HepG2 (cell line): ENCODE measurements at regions not wholly inside any gene's neighbourhood (a gene's known extent, or its start where the extent isn't known, plus 50 kb on each side); places are given as distances from the start of the nearest gene placed in this dataset.

Experiments
- ATAC-seq: fragments of 200-7000 bp; cut with Tn5 transposase; 3 replicates; pipeline ENCODE4 v1.9.1; 2020; ENCODE audit warnings: mild to moderate bottlenecking, moderate library complexity
- BruUV-seq: library from RNA; stranded (reverse); fragments of 400-500 nt; replicated peaks from 2 replicates; lab custom pipeline; 2021; lab: Mats Ljungman, UMichigan
- CTCF ChIA-PET: fragments of 300-600 bp; formaldehyde crosslinking; extraction: SDS; loops from one replicate; lab custom pipeline; 2021; ENCODE audit warnings: low total read pairs, inconsistent platforms, low intra/inter-chr PET ratio; lab: Yijun Ruan, JAX
- POLR2A ChIA-PET: fragments of 350-600 bp; sonication (Branson Sonifier 250); formaldehyde crosslinking; loops from one replicate; lab custom pipeline; 2020; ENCODE audit warnings: antibody characterized with exemption, inconsistent platforms; lab: Yijun Ruan, JAX
- DNase-seq: peaks from one replicate; pipeline ENCODE4 v3.0.0-alpha.2; 2015; ENCODE audit warnings: low spot score
- FAIRE-seq: peaks from 3 replicates; lab custom pipeline; 2011; peaks lifted over from hg19 to GRCh38; lab: Jason Lieb, UNC
- H2AFZ ChIP-seq: one replicate; pipeline ENCODE4 v1.6.1; 2011; ENCODE audit warnings: low read length, inconsistent platforms
- H3K27ac ChIP-seq: fragments of 300-600 bp; 3 replicates; pipeline ENCODE4 v1.8.0; 2011; ENCODE audit warnings: mixed run types, mild to moderate bottlenecking, mixed read lengths, low read length, inconsistent platforms; ENCODE audit not compliant: insufficient read depth; ENCODE audit errors: extremely low read length
- H3K27me3 ChIP-seq, 2 experiments: fragments of 200-600 bp in 1 of 2; 2 replicates in 1 of 2; 3 replicates in 1 of 2; pipeline versions ENCODE4 v1.6.0 to v1.8.0; 2011; ENCODE audit warnings: low read length in 2 of 2, mild to moderate bottlenecking in 2 of 2, moderate library complexity in 2 of 2, inconsistent platforms in 1 of 2; ENCODE audit not compliant: insufficient read depth in 2 of 2, control insufficient read depth in 1 of 2
- H3K36me3 ChIP-seq, 2 experiments: fragments of 200-600 bp in 1 of 2; replicated peaks in 1 of 2; 2 replicates in 1 of 2; 3 replicates in 1 of 2; pipeline versions ENCODE4 v1.5.1 to v1.8.0; 2011; ENCODE audit warnings: low read length in 2 of 2, inconsistent platforms in 1 of 2; ENCODE audit not compliant: insufficient read depth in 2 of 2, control insufficient read depth in 1 of 2
- H3K4me1 ChIP-seq: 2 replicates; pipeline ENCODE4 v1.5.1; 2012; ENCODE audit warnings: low read length, inconsistent platforms; ENCODE audit not compliant: insufficient read depth
- H3K4me2 ChIP-seq: 2 replicates; pipeline ENCODE4 v1.6.0; 2011; ENCODE audit warnings: low read depth, low read length, inconsistent platforms
- H3K4me3 ChIP-seq, 3 experiments: fragments of 200-600 bp in 1 of 3; sonication (generic), shearing (Covaris generic) in 1 of 3; replicated peaks in 1 of 3; 2 replicates each; pipeline ENCODE4 v1.5.1; 2011 to 2016; ENCODE audit warnings: low read length in 3 of 3, inconsistent platforms in 2 of 3, low read depth in 2 of 3, mild to moderate bottlenecking in 2 of 3, control low read depth in 1 of 3, mixed read lengths in 1 of 3; ENCODE audit not compliant: insufficient read depth in 1 of 3
- H3K79me2 ChIP-seq: one replicate; pipeline ENCODE4 v1.6.1; 2011; ENCODE audit warnings: low read length, inconsistent platforms; ENCODE audit not compliant: insufficient read depth
- H3K9ac ChIP-seq: 2 replicates; pipeline ENCODE4 v1.6.0; 2011; ENCODE audit warnings: mild to moderate bottlenecking, low read depth, low read length, inconsistent platforms; ENCODE audit not compliant: insufficient read depth
- H3K9me3 ChIP-seq: 2 replicates; pipeline ENCODE4 v1.5.1; 2012; ENCODE audit warnings: mild to moderate bottlenecking, low read length
- H4K20me1 ChIP-seq: 2 replicates; pipeline ENCODE4 v1.6.0; 2011; ENCODE audit warnings: inconsistent platforms, mild to moderate bottlenecking, low read length, moderate library complexity; ENCODE audit not compliant: insufficient read depth
- HDAC1 ChIP-seq: sonication (generic); formaldehyde crosslinking; IDR thresholded peaks from 2 replicates; pipeline ENCODE4 v1.5.1; 2020; ENCODE audit warnings: mild to moderate bottlenecking, missing genetic modification reagents
- ISL2 ChIP-seq: sonication (generic); formaldehyde crosslinking; IDR thresholded peaks from 2 replicates; pipeline ENCODE4 v1.5.0; 2020; ENCODE audit warnings: missing genetic modification reagents
- MZF1 ChIP-seq: sonication (generic); formaldehyde crosslinking; IDR thresholded peaks from 2 replicates; pipeline ENCODE4 v1.8.1; 2023; ENCODE audit warnings: mild to moderate bottlenecking, missing genetic modification reagents, borderline replicate concordance
- SMC3 ChIP-seq: IDR thresholded peaks from 2 replicates; pipeline ENCODE4 v1.6.1; 2011; ENCODE audit warnings: low read length, improper control_type of control experiment
- ZNF781 ChIP-seq: sonication (generic); formaldehyde crosslinking; IDR thresholded peaks from 2 replicates; pipeline ENCODE4 v1.5.1; 2020; ENCODE audit warnings: borderline replicate concordance, mild to moderate bottlenecking, missing genetic modification reagents; ENCODE audit errors: not compliant biosample characterization
- WGBS: methylation state at CpG from one replicate; pipeline ENCODE4 v1.1.6; 2017; ENCODE audit warnings: low lambda C conversion rate; 5-methylcytosine and 5-hydroxymethylcytosine counted together
- in situ Hi-C: cut with HindIII; loops from 2 replicates; pipeline ENCODE4 v1.10.0; 2017; ENCODE audit warnings: low pct_unique_long_range_greater_than_20kb; ENCODE audit not compliant: extremely low pct_ligation_motif_present
- intact Hi-C: fragments of 100-400 bp; cut with micrococcal nuclease; formaldehyde crosslinking; loops from one replicate; pipeline ENCODE4 v1.10.0; 2022; ENCODE audit not compliant: unreplicated experiment
- TF ChIP-seq, protein P1 (sequence below), 2 experiments: IDR thresholded peaks; 2 replicates each; pipeline ENCODE4 v1.6.1; 2011 to 2012; ENCODE audit warnings: low read length in 2 of 2, borderline replicate concordance in 1 of 2, low read depth in 1 of 2, mild to moderate bottlenecking in 1 of 2, moderate library complexity in 1 of 2
- TF ChIP-seq, protein P2 (sequence below): IDR thresholded peaks from 2 replicates; pipeline ENCODE4 v1.6.1; 2016; ENCODE audit warnings: missing compliant biosample characterization, missing genetic modification reagents, borderline replicate concordance

- peaks cover 33% of the 10 kb centered on the region for H3K4me1 ChIP-seq
- H3K36me3 ChIP-seq: no peaks in the 10 kb centered on the region
- H3K9me3 ChIP-seq: no peaks in the 10 kb centered on the region
- no peak overlapping the region for H2AFZ ChIP-seq
- intact Hi-C loops: no loop called here
- no TSS peak for BruUV-seq
- H3K9ac ChIP-seq: no peak overlapping the region
- H3K27ac ChIP-seq: no peak overlapping the region
- peaks cover 15 to 70% of the 10 kb centered on the region in 2 experiments for H3K27me3 ChIP-seq
- no peak for TF ChIP-seq MZF1 (CRISPR knock-in tag)
- TF ChIP-seq HDAC1 (CRISPR knock-in tag): no peak
- TF ChIP-seq SMC3: no peak
- TF ChIP-seq, protein P1, sequence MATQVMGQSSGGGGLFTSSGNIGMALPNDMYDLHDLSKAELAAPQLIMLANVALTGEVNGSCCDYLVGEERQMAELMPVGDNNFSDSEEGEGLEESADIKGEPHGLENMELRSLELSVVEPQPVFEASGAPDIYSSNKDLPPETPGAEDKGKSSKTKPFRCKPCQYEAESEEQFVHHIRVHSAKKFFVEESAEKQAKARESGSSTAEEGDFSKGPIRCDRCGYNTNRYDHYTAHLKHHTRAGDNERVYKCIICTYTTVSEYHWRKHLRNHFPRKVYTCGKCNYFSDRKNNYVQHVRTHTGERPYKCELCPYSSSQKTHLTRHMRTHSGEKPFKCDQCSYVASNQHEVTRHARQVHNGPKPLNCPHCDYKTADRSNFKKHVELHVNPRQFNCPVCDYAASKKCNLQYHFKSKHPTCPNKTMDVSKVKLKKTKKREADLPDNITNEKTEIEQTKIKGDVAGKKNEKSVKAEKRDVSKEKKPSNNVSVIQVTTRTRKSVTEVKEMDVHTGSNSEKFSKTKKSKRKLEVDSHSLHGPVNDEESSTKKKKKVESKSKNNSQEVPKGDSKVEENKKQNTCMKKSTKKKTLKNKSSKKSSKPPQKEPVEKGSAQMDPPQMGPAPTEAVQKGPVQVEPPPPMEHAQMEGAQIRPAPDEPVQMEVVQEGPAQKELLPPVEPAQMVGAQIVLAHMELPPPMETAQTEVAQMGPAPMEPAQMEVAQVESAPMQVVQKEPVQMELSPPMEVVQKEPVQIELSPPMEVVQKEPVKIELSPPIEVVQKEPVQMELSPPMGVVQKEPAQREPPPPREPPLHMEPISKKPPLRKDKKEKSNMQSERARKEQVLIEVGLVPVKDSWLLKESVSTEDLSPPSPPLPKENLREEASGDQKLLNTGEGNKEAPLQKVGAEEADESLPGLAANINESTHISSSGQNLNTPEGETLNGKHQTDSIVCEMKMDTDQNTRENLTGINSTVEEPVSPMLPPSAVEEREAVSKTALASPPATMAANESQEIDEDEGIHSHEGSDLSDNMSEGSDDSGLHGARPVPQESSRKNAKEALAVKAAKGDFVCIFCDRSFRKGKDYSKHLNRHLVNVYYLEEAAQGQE (IDR thresholded peaks at IDR 0.05; ENCODE audit: borderline replicate concordance in 1 of 2, low read depth in 1 of 2, low read length in 2 of 2): no peak
- no peak for TF ChIP-seq ZNF781
- TF ChIP-seq ISL2 (CRISPR knock-in tag): no peak
- TF ChIP-seq, protein P2, sequence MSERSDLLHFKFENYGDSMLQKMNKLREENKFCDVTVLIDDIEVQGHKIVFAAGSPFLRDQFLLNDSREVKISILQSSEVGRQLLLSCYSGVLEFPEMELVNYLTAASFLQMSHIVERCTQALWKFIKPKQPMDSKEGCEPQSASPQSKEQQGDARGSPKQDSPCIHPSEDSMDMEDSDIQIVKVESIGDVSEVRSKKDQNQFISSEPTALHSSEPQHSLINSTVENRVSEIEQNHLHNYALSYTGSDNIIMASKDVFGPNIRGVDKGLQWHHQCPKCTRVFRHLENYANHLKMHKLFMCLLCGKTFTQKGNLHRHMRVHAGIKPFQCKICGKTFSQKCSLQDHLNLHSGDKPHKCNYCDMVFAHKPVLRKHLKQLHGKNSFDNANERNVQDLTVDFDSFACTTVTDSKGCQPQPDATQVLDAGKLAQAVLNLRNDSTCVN (CRISPR knock-in tag): no peak
- ChIA-PET POLR2A (no interaction called here), CTCF (no interaction called here)
- H3K4me3 ChIP-seq: no peak overlapping the region
- H4K20me1 ChIP-seq: no peaks in the 10 kb centered on the region
- FAIRE-seq: no peak
- in situ Hi-C loops: no loop called here
- ATAC-seq: no peak
- DNase-seq: no peak
- no peak overlapping the region for H3K4me2 ChIP-seq
- 64% methylated on average over 6 of the region's 6 CpGs for WGBS
- H3K79me2 ChIP-seq: no peaks in the 10 kb centered on the region
These were observed 111.7 kb downstream of the PDGFA start for GRCh38 chr7:407721-408539.
